ENCODE measurements at regions not wholly inside any gene's neighbourhood (a gene's known extent, or its start where the extent isn't known, plus 50 kb on each side); places are given as distances from the start of the nearest gene placed in this dataset.
"Not testable (repeated sequence)": the region's sequence is repeated elsewhere in the genome, so short reads cannot be mapped to it uniquely, and the experiment has no call there.

- DNase-seq: no peak
These were observed 252.7 kb downstream of the SPRY1 start for GRCh38 chr4:123649250-123649644.

GRCh38 chr4:123649645-123650391, 253.2 kb downstream of the SPRY1 start:
- no peak for DNase-seq

- no peak for DNase-seq
These were observed 254.5 kb downstream of the SPRY1 start for GRCh38 chr4:123651066-123651465.

GRCh38 chr4:123651536-123652180, 255.1 kb downstream of the SPRY1 start:
- no peak for DNase-seq

- no peak for DNase-seq
These were observed 255.9 kb downstream of the SPRY1 start for GRCh38 chr4:123652476-123652875.

- peak in 2 of 3 donors; percentile 27 to 35 for DNase-seq
These were observed 256.6 kb downstream of the SPRY1 start for GRCh38 chr4:123653236-123653635.

GRCh38 chr4:123656746-123657294, 260.2 kb downstream of the SPRY1 start:
- DNase-seq: not testable (repeated sequence)

- DNase-seq: peak; percentile 25 to 46 (median 45)
These were observed 261.0 kb downstream of the SPRY1 start for GRCh38 chr4:123657606-123658005.

- DNase-seq: no peak
These were observed 262.7 kb downstream of the SPRY1 start for GRCh38 chr4:123659262-123659661.

- DNase-seq: peak in 2 of 3 donors; percentile 33 to 47
These were observed 263.1 kb downstream of the SPRY1 start for GRCh38 chr4:123659730-123660129.

GRCh38 chr4:123661080-123661737, 264.6 kb downstream of the SPRY1 start:
- peak; percentile 46 to 61 (median 47) for DNase-seq

GRCh38 chr4:123662827-123663226, 266.2 kb downstream of the SPRY1 start:
- DNase-seq: no peak

GRCh38 chr4:123666486-123666885, 269.9 kb downstream of the SPRY1 start:
- DNase-seq: no peak

GRCh38 chr4:123667496-123667895, 270.9 kb downstream of the SPRY1 start:
- DNase-seq: peak in 1 of 3 donors; percentile 14

GRCh38 chr4:123667991-123668390, 271.4 kb downstream of the SPRY1 start:
- no peak for DNase-seq

- peak in 2 of 3 donors; percentile 28 to 41 for DNase-seq
These were observed 275.2 kb downstream of the SPRY1 start for GRCh38 chr4:123671636-123672404.

- peak in 2 of 3 donors; percentile 67 to 72 for DNase-seq
These were observed 276.4 kb downstream of the SPRY1 start for GRCh38 chr4:123672987-123673386.

GRCh38 chr4:123673971-123674370, 277.4 kb downstream of the SPRY1 start:
- DNase-seq: no peak

- no peak for DNase-seq
These were observed 278.3 kb downstream of the SPRY1 start for GRCh38 chr4:123674762-123675465.

GRCh38 chr4:123675567-123675966, 279.0 kb downstream of the SPRY1 start:
- no peak for DNase-seq

GRCh38 chr4:123676071-123676889, 279.7 kb downstream of the SPRY1 start:
- DNase-seq: no peak
